C4-2B (cell line): ENCODE measurements at regions not wholly inside any gene's neighbourhood (a gene's known extent, or its start where the extent isn't known, plus 50 kb on each side); places are given as distances from the start of the nearest gene placed in this dataset.

Experiments used
- CTCF ChIP-seq: fragments of 450-650 bp; conservative IDR thresholded peaks from 2 replicates; pipeline ENCODE4 v1.5.1; 2017; ENCODE audit warnings: mild to moderate bottlenecking
- ZFX ChIP-seq: fragments of 450-650 bp; IDR thresholded peaks from 2 replicates; pipeline ENCODE4 v1.6.1; 2017

- TF ChIP-seq CTCF (no peak), ZFX (no peak)
Measured at GRCh38 chrX:40326186-40326965, 228.6 kb upstream of the BCOR start.
